DND-41 (cell line): ENCODE measurements at regions not wholly inside any gene's neighbourhood (a gene's known extent, or its start where the extent isn't known, plus 50 kb on each side); places are given as distances from the start of the nearest gene placed in this dataset.

ENCODE experiments used
- EZH2 ChIP-seq: IDR thresholded peaks from 3 replicates; pipeline ENCODE4 v1.6.1; 2012; ENCODE audit warnings: borderline replicate concordance, low read depth, mild to moderate bottlenecking, moderate library complexity, low read length, inconsistent platforms; ENCODE audit not compliant: severe bottlenecking
- TF ChIP-seq, protein P1 (sequence below): IDR thresholded peaks from 2 replicates; pipeline ENCODE4 v1.5.1; 2012; ENCODE audit warnings: borderline replicate concordance, low read length, moderate library complexity, mild to moderate bottlenecking; ENCODE audit not compliant: poor library complexity, severe bottlenecking; ENCODE audit errors: extremely low read depth

DNA sequence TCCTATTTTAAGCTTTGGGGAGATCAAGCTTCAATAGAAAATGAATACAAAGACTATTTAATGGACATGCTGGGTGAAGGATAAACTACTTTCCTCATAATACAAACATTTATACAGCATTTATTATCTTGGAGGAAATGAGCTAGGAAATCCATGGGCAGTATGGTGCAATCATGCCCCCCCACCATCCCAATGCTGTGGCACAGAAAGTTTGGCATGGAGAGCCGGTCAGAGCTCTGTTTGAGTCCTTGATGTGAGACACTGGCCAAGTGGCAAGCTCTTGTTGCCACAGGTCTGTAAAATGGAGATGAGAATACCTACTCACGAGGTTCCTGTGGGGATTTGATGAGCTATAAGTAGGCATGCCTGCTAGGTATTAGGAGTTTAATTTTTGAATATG is 120.6 kb downstream of the MAB21L3 start:
- TF ChIP-seq, protein P1, sequence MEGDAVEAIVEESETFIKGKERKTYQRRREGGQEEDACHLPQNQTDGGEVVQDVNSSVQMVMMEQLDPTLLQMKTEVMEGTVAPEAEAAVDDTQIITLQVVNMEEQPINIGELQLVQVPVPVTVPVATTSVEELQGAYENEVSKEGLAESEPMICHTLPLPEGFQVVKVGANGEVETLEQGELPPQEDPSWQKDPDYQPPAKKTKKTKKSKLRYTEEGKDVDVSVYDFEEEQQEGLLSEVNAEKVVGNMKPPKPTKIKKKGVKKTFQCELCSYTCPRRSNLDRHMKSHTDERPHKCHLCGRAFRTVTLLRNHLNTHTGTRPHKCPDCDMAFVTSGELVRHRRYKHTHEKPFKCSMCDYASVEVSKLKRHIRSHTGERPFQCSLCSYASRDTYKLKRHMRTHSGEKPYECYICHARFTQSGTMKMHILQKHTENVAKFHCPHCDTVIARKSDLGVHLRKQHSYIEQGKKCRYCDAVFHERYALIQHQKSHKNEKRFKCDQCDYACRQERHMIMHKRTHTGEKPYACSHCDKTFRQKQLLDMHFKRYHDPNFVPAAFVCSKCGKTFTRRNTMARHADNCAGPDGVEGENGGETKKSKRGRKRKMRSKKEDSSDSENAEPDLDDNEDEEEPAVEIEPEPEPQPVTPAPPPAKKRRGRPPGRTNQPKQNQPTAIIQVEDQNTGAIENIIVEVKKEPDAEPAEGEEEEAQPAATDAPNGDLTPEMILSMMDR: no peak
- no peak for TF ChIP-seq EZH2
